Endothelial cell of umbilical vein (primary cell): ENCODE measurements at regions not wholly inside any gene's neighbourhood (a gene's known extent, or its start where the extent isn't known, plus 50 kb on each side); places are given as distances from the start of the nearest gene placed in this dataset.

ENCODE experiments used
- BruUV-seq: library from RNA; stranded (reverse); fragments of 400-500 nt; replicated peaks from 2 replicates; lab custom pipeline; 2021; lab: Mats Ljungman, UMichigan
- CTCF ChIA-PET: fragments of 300-600, 350-600 bp; sonication (Branson Sonifier 250); formaldehyde crosslinking; loops from one replicate; lab custom pipeline; 2021; ENCODE audit warnings: antibody characterized with exemption, inconsistent platforms; lab: Charles Lee
- POLR2A ChIA-PET: fragments of 300-600, 350-600 bp; sonication (Branson Sonifier 250); formaldehyde crosslinking; loops from one replicate; lab custom pipeline; 2021; ENCODE audit warnings: antibody characterized with exemption, inconsistent platforms; lab: Charles Lee
- DNase-seq: peaks from one replicate; pipeline ENCODE4 v3.0.0-alpha.2; 2011; ENCODE audit warnings: low read depth, low spot score
- FAIRE-seq: peaks from 2 replicates; lab custom pipeline; 2011; peaks lifted over from hg19 to GRCh38; lab: Jason Lieb, UNC
- H2AFZ ChIP-seq: 2 replicates; pipeline ENCODE4 v1.6.0; 2012; ENCODE audit warnings: low read depth, low read length, control low read depth, inconsistent platforms
- H3K27ac ChIP-seq: 2 replicates; pipeline ENCODE4 v1.5.1; 2011; ENCODE audit warnings: low read depth, mild to moderate bottlenecking, control low read depth, low read length, moderate library complexity; ENCODE audit not compliant: insufficient read depth
- H3K27me3 ChIP-seq, 2 experiments: 2 replicates each; pipeline versions ENCODE4 v1.6.0 to v1.6.1; 2011; ENCODE audit warnings: low read length in 2 of 2, mixed read lengths in 1 of 2; ENCODE audit not compliant: control insufficient read depth in 2 of 2, insufficient read depth in 2 of 2
- H3K36me3 ChIP-seq, 2 experiments: 2 replicates in 1 of 2; 3 replicates in 1 of 2; pipeline ENCODE4 v1.5.1; 2011; ENCODE audit warnings: low read length in 2 of 2, mild to moderate bottlenecking in 1 of 2, moderate library complexity in 1 of 2; ENCODE audit not compliant: control insufficient read depth in 2 of 2, insufficient read depth in 2 of 2; ENCODE audit errors: extremely low read depth in 1 of 2
- H3K4me1 ChIP-seq: 3 replicates; pipeline ENCODE4 v1.5.1; 2011; ENCODE audit warnings: mild to moderate bottlenecking, low read length; ENCODE audit not compliant: control insufficient read depth, insufficient read depth; ENCODE audit errors: extremely low read depth
- H3K4me2 ChIP-seq: 2 replicates; pipeline ENCODE4 v1.6.1; 2011; ENCODE audit warnings: low read length, control low read depth, mixed read lengths; ENCODE audit not compliant: insufficient read depth
- H3K4me3 ChIP-seq, 3 experiments: fragments of 200-600 bp in 1 of 3; sonication (generic), shearing (Covaris generic) in 1 of 3; replicated peaks in 1 of 3; 2 replicates each; pipeline ENCODE4 v1.5.1; 2011 to 2016; ENCODE audit warnings: control low read depth in 3 of 3, low read length in 3 of 3, mild to moderate bottlenecking in 2 of 3, inconsistent platforms in 1 of 3, low read depth in 1 of 3, moderate library complexity in 1 of 3; ENCODE audit not compliant: insufficient read depth in 1 of 3
- H3K79me2 ChIP-seq: 2 replicates; pipeline ENCODE4 v1.6.0; 2012; ENCODE audit warnings: low read length, inconsistent platforms; ENCODE audit not compliant: control insufficient read depth, insufficient read depth
- H3K9ac ChIP-seq: replicated peaks from 2 replicates; pipeline ENCODE3; 2011; ENCODE audit warnings: low read length, control low read depth; ENCODE audit not compliant: insufficient read depth; ENCODE audit errors: extremely low read depth
- H3K9me1 ChIP-seq: replicated peaks from 3 replicates; pipeline ENCODE4 v1.6.0; 2011; ENCODE audit warnings: mild to moderate bottlenecking, low read length; ENCODE audit not compliant: control insufficient read depth, insufficient read depth; ENCODE audit errors: extremely low read depth
- H3K9me3 ChIP-seq: replicated peaks from 2 replicates; pipeline ENCODE4 v1.5.1; 2012; ENCODE audit warnings: low read length, inconsistent platforms; ENCODE audit not compliant: control insufficient read depth, insufficient read depth
- H4K20me1 ChIP-seq: replicated peaks from 2 replicates; pipeline ENCODE3; 2011; ENCODE audit warnings: mild to moderate bottlenecking, low read length; ENCODE audit not compliant: control insufficient read depth, insufficient read depth; ENCODE audit errors: extremely low read depth
- EZH2 ChIP-seq: IDR thresholded peaks from 2 replicates; pipeline ENCODE4 v1.6.1; 2012; ENCODE audit warnings: borderline replicate concordance, low read depth, mild to moderate bottlenecking, moderate library complexity, low read length, inconsistent platforms; ENCODE audit not compliant: severe bottlenecking
- FOS ChIP-seq: IDR thresholded peaks from 2 replicates; pipeline ENCODE4 v1.6.1; 2011; ENCODE audit warnings: mild to moderate bottlenecking, low read length, moderate library complexity, borderline replicate concordance; ENCODE audit not compliant: insufficient read depth
- GATA2 ChIP-seq: IDR thresholded peaks from 2 replicates; pipeline ENCODE4 v1.7.0; 2011; ENCODE audit warnings: low read depth, mild to moderate bottlenecking, moderate library complexity, mixed read lengths, low read length; ENCODE audit not compliant: insufficient read length, insufficient read depth
- JUN ChIP-seq: IDR thresholded peaks from 2 replicates; pipeline ENCODE4 v1.6.1; 2011; ENCODE audit warnings: borderline replicate concordance, low read depth; ENCODE audit not compliant: insufficient read length, insufficient read depth
- MYC ChIP-seq: IDR thresholded peaks from one replicate; pipeline ENCODE4 v1.6.1; 2011; ENCODE audit warnings: mild to moderate bottlenecking, low read depth, low read length
- POLR2A ChIP-seq: IDR thresholded peaks from 2 replicates; pipeline ENCODE4 v1.6.1; 2012; ENCODE audit warnings: low read depth, mild to moderate bottlenecking, control low read depth, low read length
- POLR2AphosphoS5 ChIP-seq: IDR thresholded peaks from 2 replicates; pipeline ENCODE4 v1.6.1; 2012; ENCODE audit warnings: low read depth, mild to moderate bottlenecking, control low read depth, low read length, moderate library complexity; ENCODE audit not compliant: insufficient read depth
- dilution Hi-C: fragments of 300-500 bp; cut with MboI; formaldehyde crosslinking; loops from one replicate; pipeline ENCODE4 v1.15.0; 2019; ENCODE audit warnings: low sequenced_read_pairs; ENCODE audit not compliant: extremely low pct_ligation_motif_present
- intact Hi-C: fragments of 100-400 bp; cut with micrococcal nuclease; formaldehyde crosslinking; loops from one replicate; pipeline ENCODE4 v1.10.0; 2022
- TF ChIP-seq, protein P1 (sequence below): IDR thresholded peaks from 2 replicates; pipeline ENCODE4 v1.6.1; 2011; ENCODE audit not compliant: insufficient read depth, insufficient read length
- TF ChIP-seq, protein P2 (sequence below), 2 donors: IDR thresholded peaks; 1 replicate in 1 of 2; 2 replicates in 1 of 2; pipeline ENCODE4 v1.5.1; 2011; ENCODE audit warnings: low read length in 2 of 2, mild to moderate bottlenecking in 2 of 2, moderate library complexity in 2 of 2, control low read depth in 1 of 2, inconsistent platforms in 1 of 2, low read depth in 1 of 2; ENCODE audit not compliant: insufficient read depth in 1 of 2; ENCODE audit errors: extremely low read depth in 1 of 2

DNA sequence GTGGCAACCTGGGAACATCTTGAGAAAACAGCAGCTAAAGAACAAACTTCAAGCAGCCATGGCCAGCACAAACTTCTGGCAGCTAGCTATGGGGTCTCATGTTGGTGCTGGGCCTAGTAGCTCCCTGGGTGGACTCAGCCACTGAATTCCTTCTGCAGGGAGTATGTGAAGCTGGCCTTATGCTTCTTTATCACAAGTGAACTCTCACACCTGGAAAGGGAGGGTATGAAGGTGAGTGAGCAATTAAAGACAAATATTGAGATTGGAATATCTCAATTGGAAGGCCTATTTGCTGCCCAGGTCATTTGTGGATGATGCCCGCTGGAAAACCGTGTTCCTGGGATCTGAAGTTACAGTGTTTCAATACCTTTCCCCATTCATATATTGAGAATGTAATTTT lies 153.3 kb upstream of the RPS6KA3 start:
- FAIRE-seq: peak; percentile 40

More for the DNA sequence above, 153.3 kb upstream of the RPS6KA3 start:
- no peak for DNase-seq
- Histone ChIP-seq H4K20me1 (no peaks in the 10 kb centered on the region), H3K4me2 (no peak overlapping the region), H3K4me3 (no peak overlapping the region), H3K9ac (no peak overlapping the region), H3K9me1 (no peaks in the 10 kb centered on the region), H3K36me3 (no peaks in the 10 kb centered on the region), H3K27me3 (no peaks in the 10 kb centered on the region), H3K4me1 (no peaks in the 10 kb centered on the region), H3K79me2 (no peaks in the 10 kb centered on the region), H3K27ac (no peak overlapping the region), H2AFZ (no peak overlapping the region), H3K9me3 (no peaks in the 10 kb centered on the region)
- intact Hi-C loops (no loop called here), dilution Hi-C loops (no loop called here)
- TF ChIP-seq JUN (no peak), POLR2A (no peak), POLR2AphosphoS5 (no peak), MYC (no peak), FOS (no peak), EZH2 (no peak), GATA2 (no peak)
- TF ChIP-seq, protein P1, sequence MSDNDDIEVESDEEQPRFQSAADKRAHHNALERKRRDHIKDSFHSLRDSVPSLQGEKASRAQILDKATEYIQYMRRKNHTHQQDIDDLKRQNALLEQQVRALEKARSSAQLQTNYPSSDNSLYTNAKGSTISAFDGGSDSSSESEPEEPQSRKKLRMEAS: no peak
- TF ChIP-seq, protein P2, sequence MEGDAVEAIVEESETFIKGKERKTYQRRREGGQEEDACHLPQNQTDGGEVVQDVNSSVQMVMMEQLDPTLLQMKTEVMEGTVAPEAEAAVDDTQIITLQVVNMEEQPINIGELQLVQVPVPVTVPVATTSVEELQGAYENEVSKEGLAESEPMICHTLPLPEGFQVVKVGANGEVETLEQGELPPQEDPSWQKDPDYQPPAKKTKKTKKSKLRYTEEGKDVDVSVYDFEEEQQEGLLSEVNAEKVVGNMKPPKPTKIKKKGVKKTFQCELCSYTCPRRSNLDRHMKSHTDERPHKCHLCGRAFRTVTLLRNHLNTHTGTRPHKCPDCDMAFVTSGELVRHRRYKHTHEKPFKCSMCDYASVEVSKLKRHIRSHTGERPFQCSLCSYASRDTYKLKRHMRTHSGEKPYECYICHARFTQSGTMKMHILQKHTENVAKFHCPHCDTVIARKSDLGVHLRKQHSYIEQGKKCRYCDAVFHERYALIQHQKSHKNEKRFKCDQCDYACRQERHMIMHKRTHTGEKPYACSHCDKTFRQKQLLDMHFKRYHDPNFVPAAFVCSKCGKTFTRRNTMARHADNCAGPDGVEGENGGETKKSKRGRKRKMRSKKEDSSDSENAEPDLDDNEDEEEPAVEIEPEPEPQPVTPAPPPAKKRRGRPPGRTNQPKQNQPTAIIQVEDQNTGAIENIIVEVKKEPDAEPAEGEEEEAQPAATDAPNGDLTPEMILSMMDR (IDR thresholded peaks at IDR 0.05; ENCODE audit: extremely low read depth in 1 of 2, insufficient read depth in 1 of 2, low read depth in 1 of 2, low read length in 2 of 2): no peak
- ChIA-PET POLR2A (no interaction called here), CTCF (no interaction called here)
- BruUV-seq: no TSS peak
